Gastrocnemius medialis (tissue), 4 donors: ENCODE measurements at regions not wholly inside any gene's neighbourhood (a gene's known extent, or its start where the extent isn't known, plus 50 kb on each side); places are given as distances from the start of the nearest gene placed in this dataset.

ENCODE experiments used
- CTCF ChIP-seq, 5 experiments: fragments of 450-650 bp in 3 of 5; fragments of 200-600 bp in 2 of 5; sonication (generic) in 2 of 5; IDR thresholded peaks in 4 of 5; conservative IDR thresholded peaks in 1 of 5; 1 replicate in 4 of 5; 2 replicates in 1 of 5; pipeline ENCODE4 v1.5.1; 2016 to 2019; ENCODE audit warnings: antibody characterized with exemption in 5 of 5, mild to moderate bottlenecking in 3 of 5, moderate library complexity in 3 of 5
- POLR2A ChIP-seq, 2 donors: fragments of 450-650 bp; IDR thresholded peaks; one replicate each; pipeline ENCODE4 v1.6.1; 2017; ENCODE audit warnings: antibody characterized with exemption in 2 of 2, mild to moderate bottlenecking in 2 of 2, moderate library complexity in 2 of 2

GRCh38 chr6:155740781-155741399 lies 285.3 kb upstream of the NOX3 start:
- no peak for TF ChIP-seq CTCF (IDR thresholded peaks at IDR 0.05 in 4 of 5, conservative IDR thresholded peaks at IDR 0.05 in 1 of 5)
- no peak for TF ChIP-seq POLR2A (IDR thresholded peaks at IDR 0.05)
